Cerebellar nuclear complex (tissue), 1 donor: ENCODE measurements at regions not wholly inside any gene's neighbourhood (a gene's known extent, or its start where the extent isn't known, plus 50 kb on each side); places are given as distances from the start of the nearest gene placed in this dataset.

Experiments
- DNase-seq, 2 experiments: peaks; one replicate each; lab custom pipeline; 2025; lab: John Stamatoyannopoulos, UW

GRCh38 chr10:78859769-78860168 is 209.0 kb upstream of the ZMIZ1 start:
- no peak for DNase-seq

GRCh38 chr10:78860260-78860914 is 208.4 kb upstream of the ZMIZ1 start:
- DNase-seq = no peak

- no peak for DNase-seq
Observed at GRCh38 chr10:78861529-78862327, 207.0 kb upstream of the ZMIZ1 start.

- DNase-seq = no peak
Observed at GRCh38 chr10:78862328-78862640, 206.5 kb upstream of the ZMIZ1 start.

GRCh38 chr10:78863140-78863905 is 205.4 kb upstream of the ZMIZ1 start:
- no peak for DNase-seq

- DNase-seq = no peak
Observed at GRCh38 chr10:78863906-78864239, 204.9 kb upstream of the ZMIZ1 start.

- no peak for DNase-seq
Observed at GRCh38 chr10:78864761-78865537, 203.8 kb upstream of the ZMIZ1 start.

- DNase-seq = peak in 1 of 2 experiments; percentile 7
Observed at GRCh38 chr10:78865538-78865875, 203.3 kb upstream of the ZMIZ1 start.

- no peak for DNase-seq
Observed at GRCh38 chr10:78865931-78866717, 202.6 kb upstream of the ZMIZ1 start.

- no peak for DNase-seq
Observed at GRCh38 chr10:78866731-78867554, 201.8 kb upstream of the ZMIZ1 start.

- no peak for DNase-seq
Observed at GRCh38 chr10:78867555-78867939, 201.2 kb upstream of the ZMIZ1 start.

GRCh38 chr10:78868048-78868447 is 200.7 kb upstream of the ZMIZ1 start:
- DNase-seq = no peak

GRCh38 chr10:78868456-78868855 is 200.3 kb upstream of the ZMIZ1 start:
- DNase-seq = no peak

GRCh38 chr10:78868861-78869260 is 199.9 kb upstream of the ZMIZ1 start:
- DNase-seq = no peak

- no peak for DNase-seq
Observed at GRCh38 chr10:78869508-78870454, 199.0 kb upstream of the ZMIZ1 start.

GRCh38 chr10:78870458-78870857 is 198.3 kb upstream of the ZMIZ1 start:
- DNase-seq = no peak

GRCh38 chr10:78871796-78872195 is 197.0 kb upstream of the ZMIZ1 start:
- DNase-seq = no peak

- DNase-seq = no peak
Observed at GRCh38 chr10:78873413-78873812, 195.4 kb upstream of the ZMIZ1 start.

- DNase-seq = no peak
Observed at GRCh38 chr10:78875331-78875877, 193.4 kb upstream of the ZMIZ1 start.
